ENCODE measurements at regions not wholly inside any gene's neighbourhood (a gene's known extent, or its start where the extent isn't known, plus 50 kb on each side); places are given as distances from the start of the nearest gene placed in this dataset.

DNA sequence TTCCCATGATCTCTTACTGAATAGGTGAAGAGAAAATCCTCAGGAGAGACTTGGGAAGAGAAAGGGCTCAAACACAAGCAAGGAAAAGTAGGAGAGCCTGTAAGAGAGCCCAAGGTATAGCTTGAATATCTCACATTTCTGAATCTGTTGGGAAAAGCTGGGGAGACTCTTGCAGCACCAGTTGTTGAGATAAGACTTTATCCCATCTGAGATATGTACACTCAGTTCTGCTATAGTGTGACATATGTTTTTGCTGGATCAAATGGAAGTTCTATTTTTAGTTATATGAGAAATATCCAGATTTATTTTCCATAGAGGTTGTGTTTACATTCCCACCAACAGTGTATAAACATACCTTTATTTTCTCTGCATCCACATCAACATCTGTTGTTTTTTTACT, 246.1 kb downstream of the NDFIP2 start (continued):
- no peak for TF ChIP-seq REST (IDR thresholded peaks at IDR 0.05; ENCODE audit: unreplicated experiment)
- no peak for TF ChIP-seq ZNF331 (CRISPR knock-in tag; IDR thresholded peaks at IDR 0.05; ENCODE audit: low read depth)
- TF ChIP-seq JUNB (IDR thresholded peaks at IDR 0.05; ENCODE audit: unreplicated experiment) = no peak
- TF ChIP-seq CTCF (conservative IDR thresholded peaks at IDR 0.05; ENCODE audit: low read depth in 2 of 2) = no peak
- TF ChIP-seq POLR2AphosphoS5 (IDR thresholded peaks at IDR 0.05; ENCODE audit: low read depth) = no peak

GRCh38 chr13:79725841-79726240, 244.9 kb downstream of the NDFIP2 start:
- Histone ChIP-seq H3K9me2 (ENCODE audit: insufficient read depth) (no peaks in the 10 kb centered on the region), H4K20me1 (replicated peaks; ENCODE audit: insufficient read depth) (no peaks in the 10 kb centered on the region), H3K4me1 (ENCODE audit: insufficient read depth) (no peaks in the 10 kb centered on the region), H2AFZ (peak overlapping the region; percentile 53; the same call in 1 of the 2 replicates), H3K27me3 (ENCODE audit: insufficient read depth) (no peaks in the 10 kb centered on the region), H3K27ac (ENCODE audit: low read depth) (no peak overlapping the region), H3K79me2 (replicated peaks; ENCODE audit: insufficient read depth) (no peaks in the 10 kb centered on the region), H3K4me3 (no peak overlapping the region), H3K4me2 (no peak overlapping the region), H3K36me3 (ENCODE audit: insufficient read depth) (no peaks in the 10 kb centered on the region), H3F3A (replicated peaks; ENCODE audit: low read depth) (no peaks in the 10 kb centered on the region)
- Mint-ChIP-seq H3K9me3 (no peaks in the 10 kb centered on the region), H3K4me3 (no peak overlapping the region), H3K4me1 (peaks cover 7% of the 10 kb centered on the region; the same call in 2 of the 3 replicates), H3K27me3 (ENCODE audit: insufficient read depth, low read depth, poor library complexity) (no peaks in the 10 kb centered on the region), H3K27ac (no peak overlapping the region), H3K36me3 (ENCODE audit: low read depth) (no peaks in the 10 kb centered on the region)
- DNase-seq (ENCODE audit: low spot score) = no peak
- no peak for ATAC-seq
- TF ChIP-seq STAT1 (IDR thresholded peaks at IDR 0.05; ENCODE audit: unreplicated experiment) = no peak
- no peak for TF ChIP-seq ZNF331 (CRISPR knock-in tag; IDR thresholded peaks at IDR 0.05; ENCODE audit: low read depth)
- TF ChIP-seq JUNB (IDR thresholded peaks at IDR 0.05; ENCODE audit: unreplicated experiment) = no peak
- no peak for TF ChIP-seq EZH2 (IDR thresholded peaks at IDR 0.05; ENCODE audit: low read depth, unreplicated experiment)
- no peak for TF ChIP-seq ETS1 (IDR thresholded peaks at IDR 0.05)
- TF ChIP-seq NANOG (IDR thresholded peaks at IDR 0.05; ENCODE audit: borderline replicate concordance) = no peak
- no peak for TF ChIP-seq EZH2phosphoT487 (IDR thresholded peaks at IDR 0.05; ENCODE audit: unreplicated experiment)
- TF ChIP-seq REST (IDR thresholded peaks at IDR 0.05; ENCODE audit: unreplicated experiment) = no peak
- no peak for TF ChIP-seq ZNF114 (CRISPR knock-in tag; IDR thresholded peaks at IDR 0.05)
- no peak for TF ChIP-seq CTCF (conservative IDR thresholded peaks at IDR 0.05; ENCODE audit: low read depth in 2 of 2)
- no peak for TF ChIP-seq POLR2AphosphoS5 (IDR thresholded peaks at IDR 0.05; ENCODE audit: low read depth)

Measured in GM23338 (cell line).